ENCODE measurements at regions not wholly inside any gene's neighbourhood (a gene's known extent, or its start where the extent isn't known, plus 50 kb on each side); places are given as distances from the start of the nearest gene placed in this dataset.

- no peak for TF ChIP-seq POLR2A (IDR thresholded peaks at IDR 0.05; ENCODE audit: low read depth, low read length)
- TF ChIP-seq POLR2AphosphoS5 (IDR thresholded peaks at IDR 0.05; ENCODE audit: low read depth, low read length) = no peak
These were observed 651.7 kb upstream of the CCDC54 start for GRCh38 chr3:106725566-106725965.

All from GM12892 (cell line).